ENCODE measurements at regions not wholly inside any gene's neighbourhood (a gene's known extent, or its start where the extent isn't known, plus 50 kb on each side); places are given as distances from the start of the nearest gene placed in this dataset.

- no peak for ATAC-seq
- no peak for DNase-seq (ENCODE audit: low spot score)
Observed at GRCh38 chr5:179497636-179498340, 52.6 kb upstream of the RUFY1 start.

- no peak for DNase-seq (ENCODE audit: low spot score)
- peak; percentile 51 for ATAC-seq
Observed at GRCh38 chr5:179495906-179496455, 54.4 kb upstream of the RUFY1 start.

GRCh38 chr5:179494774-179495526 is 55.4 kb upstream of the RUFY1 start:
- no peak for DNase-seq (ENCODE audit: low spot score)
- ATAC-seq = no peak

- no peak for DNase-seq (ENCODE audit: low spot score)
Observed at GRCh38 chr5:179488975-179489374, 61.4 kb upstream of the RUFY1 start.

GRCh38 chr5:179488491-179488890 is 61.9 kb upstream of the RUFY1 start:
- ATAC-seq = no peak
- no peak for DNase-seq (ENCODE audit: low spot score)

More at GRCh38 chr5:179488975-179489374, 61.4 kb upstream of the RUFY1 start:
- peak; percentile 56 for ATAC-seq

- DNase-seq (ENCODE audit: low spot score) = no peak
- no peak for ATAC-seq
Observed at GRCh38 chr5:179487145-179487544, 63.2 kb upstream of the RUFY1 start.

GRCh38 chr5:179486596-179487051 is 63.7 kb upstream of the RUFY1 start:
- DNase-seq (ENCODE audit: low spot score) (no peak), ATAC-seq (no peak)

GRCh38 chr5:179485845-179486575 is 64.3 kb upstream of the RUFY1 start:
- no peak for ATAC-seq

GRCh38 chr5:179484761-179485160 is 65.6 kb upstream of the RUFY1 start:
- DNase-seq (ENCODE audit: low spot score) (no peak), ATAC-seq (no peak)

More at GRCh38 chr5:179485845-179486575, 64.3 kb upstream of the RUFY1 start:
- DNase-seq (ENCODE audit: low spot score) = no peak

- DNase-seq (ENCODE audit: low spot score) = no peak
- ATAC-seq = no peak
Observed at GRCh38 chr5:179484201-179484600, 66.2 kb upstream of the RUFY1 start.

- no peak for ATAC-seq
- no peak for DNase-seq (ENCODE audit: low spot score)
Observed at GRCh38 chr5:179478624-179479023, 71.7 kb upstream of the RUFY1 start.

- DNase-seq (ENCODE audit: low spot score) (no peak), ATAC-seq (peak; percentile 24)
Observed at GRCh38 chr5:179475208-179475751, 75.1 kb upstream of the RUFY1 start.

- DNase-seq (ENCODE audit: low spot score) = no peak
- ATAC-seq = peak; percentile 37
Observed at GRCh38 chr5:179472641-179473040, 77.7 kb upstream of the RUFY1 start.

GRCh38 chr5:179472174-179472573 is 78.2 kb upstream of the RUFY1 start:
- ATAC-seq (no peak), DNase-seq (ENCODE audit: low spot score) (no peak)

- no peak for ATAC-seq
- DNase-seq (ENCODE audit: low spot score) = no peak
Observed at GRCh38 chr5:179470201-179470600, 80.2 kb upstream of the RUFY1 start.

- DNase-seq (ENCODE audit: low spot score) (no peak), ATAC-seq (no peak)
Observed at GRCh38 chr5:179468696-179469095, 81.7 kb upstream of the RUFY1 start.

GRCh38 chr5:179467441-179467840 is 82.9 kb upstream of the RUFY1 start:
- DNase-seq (ENCODE audit: low spot score) (no peak), ATAC-seq (no peak)

GRCh38 chr5:179464631-179465030 is 85.7 kb upstream of the RUFY1 start:
- DNase-seq (ENCODE audit: low spot score) (no peak), ATAC-seq (no peak)

GRCh38 chr5:179462040-179462439 is 88.3 kb upstream of the RUFY1 start:
- ATAC-seq (no peak), DNase-seq (ENCODE audit: low spot score) (no peak)

- ATAC-seq (no peak), DNase-seq (ENCODE audit: low spot score) (no peak)
Observed at GRCh38 chr5:179461576-179461975, 88.8 kb upstream of the RUFY1 start.

GRCh38 chr5:179459771-179460170 is 90.6 kb upstream of the RUFY1 start:
- ATAC-seq (no peak), DNase-seq (ENCODE audit: low spot score) (no peak)

Data from left lobe of liver (tissue), 2 donors.